ENCODE measurements at regions not wholly inside any gene's neighbourhood (a gene's known extent, or its start where the extent isn't known, plus 50 kb on each side); places are given as distances from the start of the nearest gene placed in this dataset.

DNA sequence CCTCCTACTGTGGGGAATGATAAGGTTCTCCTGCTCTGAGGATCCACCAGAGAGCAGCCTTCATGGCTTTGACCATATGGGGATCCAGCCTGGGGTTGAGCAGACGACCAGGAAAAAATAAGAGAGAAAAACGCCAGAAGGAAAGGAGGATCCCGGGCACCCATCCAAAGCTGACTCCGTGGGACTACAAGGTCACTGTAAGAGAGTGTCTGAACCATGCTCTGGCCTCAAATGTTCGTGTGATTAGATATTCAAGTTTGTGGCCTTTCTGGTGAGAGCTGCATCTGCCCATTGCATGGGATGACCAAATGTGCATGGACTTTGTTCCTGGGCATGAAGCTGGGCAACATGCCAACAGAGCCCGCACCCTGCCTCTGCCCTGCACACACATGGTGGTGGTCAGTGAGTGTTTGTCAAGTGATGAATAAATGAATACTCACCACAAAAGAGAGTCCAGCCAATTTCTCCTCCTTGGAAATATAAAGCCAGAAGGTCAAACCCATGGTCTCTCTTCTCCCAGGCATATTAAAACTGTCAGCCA lies 346.0 kb upstream of the GATB start:
- no peaks in the 10 kb centered on the region for H3K27me3 Mint-ChIP-seq
- CTCF ChIA-PET, result no interaction called here
- H3K9me3 Mint-ChIP-seq (ENCODE audit: low read depth), result no peaks in the 10 kb centered on the region
- no peak overlapping the region for H3K27ac Mint-ChIP-seq
- no peak overlapping the region for H3K4me3 Mint-ChIP-seq
- peaks cover 12% of the 10 kb centered on the region for H3K36me3 Mint-ChIP-seq
- DNase-seq, result no peak
- H3K4me1 Mint-ChIP-seq, result peaks cover 36% of the 10 kb centered on the region
- ATAC-seq, result no peak

DNA sequence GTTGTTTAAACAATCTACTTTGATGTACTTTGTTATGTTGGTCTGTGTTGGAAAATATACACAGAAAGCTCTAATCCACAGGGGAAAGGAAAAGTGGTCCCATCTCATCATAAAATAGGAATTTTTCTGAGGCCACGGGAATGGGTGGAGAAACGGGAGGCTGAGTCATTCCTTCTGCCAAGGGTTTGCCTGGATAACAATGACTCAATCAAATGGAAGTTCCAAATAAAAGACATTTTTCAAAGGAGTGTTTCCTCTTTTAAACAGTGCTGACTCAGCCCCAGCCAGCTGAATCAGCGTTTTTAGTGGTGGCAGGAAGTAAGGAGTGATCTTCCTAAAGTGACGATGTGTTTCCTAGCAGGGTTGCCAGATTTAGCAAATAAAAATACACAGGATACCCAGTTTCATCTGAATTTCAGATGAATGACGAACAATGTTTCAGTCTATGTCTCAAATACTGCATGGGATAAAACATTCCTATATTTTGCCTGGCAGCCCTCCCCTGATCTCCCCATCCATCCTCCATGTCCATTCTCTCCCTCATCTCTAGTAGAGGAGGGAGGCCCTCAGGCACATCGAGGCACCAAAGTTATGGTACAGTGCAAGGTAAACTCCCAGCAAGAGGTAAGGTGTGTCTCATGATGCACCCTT lies 345.4 kb upstream of the GATB start:
- CTCF ChIA-PET, result no interaction called here
- peaks cover 18% of the 10 kb centered on the region for H3K36me3 Mint-ChIP-seq
- H3K27me3 Mint-ChIP-seq, result no peaks in the 10 kb centered on the region
- peak overlapping the region; percentile 4 for H3K27ac Mint-ChIP-seq
- H3K4me1 Mint-ChIP-seq, result peaks cover 41% of the 10 kb centered on the region
- DNase-seq (no peak), ATAC-seq (no peak)
- no peak overlapping the region for H3K4me3 Mint-ChIP-seq
- H3K9me3 Mint-ChIP-seq (ENCODE audit: low read depth), result peaks cover 3% of the 10 kb centered on the region

DNA sequence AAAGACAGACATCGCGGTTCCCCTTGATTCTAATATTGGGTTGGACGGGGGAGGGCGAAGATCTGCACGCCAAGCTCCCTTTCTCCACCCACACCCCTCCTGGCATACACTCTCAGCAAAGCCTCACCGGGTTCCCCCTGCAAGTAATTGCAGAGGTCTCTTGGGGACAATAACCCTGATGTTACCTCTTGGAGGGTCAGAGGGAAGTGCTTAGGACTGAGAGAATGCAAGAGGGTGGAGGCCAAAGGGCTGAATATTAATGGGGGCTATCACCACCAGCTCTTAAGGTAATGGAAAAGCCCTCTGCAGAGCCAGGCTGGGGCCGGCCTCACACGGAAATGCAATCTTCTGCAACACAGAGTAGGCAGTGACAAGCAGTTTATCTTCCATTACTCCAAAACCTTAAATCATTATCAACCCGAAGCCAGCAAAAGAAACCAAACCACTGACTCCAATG lies 344.1 kb upstream of the GATB start:
- Mint-ChIP-seq H3K27ac (peak overlapping the region; percentile 24), H3K4me1 (peaks cover 49% of the 10 kb centered on the region), H3K27me3 (no peaks in the 10 kb centered on the region), H3K4me3 (no peak overlapping the region), H3K9me3 (ENCODE audit: low read depth) (peaks cover 3% of the 10 kb centered on the region), H3K36me3 (peaks cover 25% of the 10 kb centered on the region)
- CTCF ChIA-PET, result no interaction called here
- ATAC-seq, result no peak
- no peak for DNase-seq

DNA sequence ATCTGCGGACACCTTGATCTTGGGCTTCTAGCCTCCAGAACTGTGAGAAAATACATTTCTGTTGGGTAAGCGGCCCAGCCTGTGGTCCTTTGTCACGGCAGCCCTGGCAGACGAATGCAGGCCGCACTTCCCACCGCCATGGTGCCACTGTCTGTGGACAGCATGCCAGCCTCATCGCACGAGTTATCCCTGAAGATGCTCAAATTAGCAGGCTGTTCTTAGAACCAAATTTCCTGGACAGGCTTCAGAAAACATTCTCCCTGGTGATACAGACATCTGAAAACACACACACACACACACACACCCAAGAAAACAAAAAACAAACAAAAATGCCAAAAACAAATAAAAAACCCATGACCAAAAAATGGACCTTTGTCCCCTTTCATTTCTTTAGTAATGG lies 343.5 kb upstream of the GATB start:
- CTCF ChIA-PET, result no interaction called here

DNA sequence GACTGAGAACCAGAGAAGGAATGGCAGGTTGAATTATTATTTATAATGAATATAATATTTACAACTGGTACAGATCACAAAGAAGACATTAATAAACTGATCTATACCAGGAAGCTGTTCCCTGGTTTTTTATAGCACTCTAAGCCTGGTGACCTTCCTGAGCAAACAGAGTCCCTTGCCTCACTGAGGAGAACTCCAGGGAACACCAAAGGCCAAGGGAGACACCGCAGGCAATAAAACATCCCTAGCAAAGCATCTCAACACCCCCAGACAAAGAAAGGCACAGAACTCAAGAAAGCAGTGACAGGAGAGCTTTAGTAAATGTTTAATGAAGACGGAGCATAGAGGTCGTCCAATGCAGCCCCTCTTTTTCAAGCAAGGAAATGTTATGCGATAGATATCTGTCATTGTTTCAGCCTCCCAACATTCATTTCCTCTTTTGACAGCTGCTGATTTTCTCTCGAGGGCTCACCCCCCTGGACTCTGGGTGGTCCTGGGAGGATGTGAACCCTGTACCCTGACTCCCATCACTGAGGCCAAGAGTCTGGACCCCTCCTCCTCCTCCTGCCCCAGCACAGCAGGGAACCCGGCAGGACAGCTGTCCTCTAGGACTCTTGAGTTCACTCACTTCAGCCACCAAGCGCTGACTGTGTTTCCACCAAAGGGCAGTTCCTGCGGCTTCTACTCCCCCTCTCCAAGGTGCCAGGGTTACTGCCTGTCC lies 342.5 kb upstream of the GATB start:
- peaks cover 32% of the 10 kb centered on the region for H3K36me3 Mint-ChIP-seq
- H3K27ac Mint-ChIP-seq, result peak overlapping the region; percentile 20
- ATAC-seq, result no peak
- no peaks in the 10 kb centered on the region for H3K27me3 Mint-ChIP-seq
- peaks cover 3% of the 10 kb centered on the region for H3K9me3 Mint-ChIP-seq (ENCODE audit: low read depth)
- CTCF ChIA-PET, result interaction anchor here (1.1 to 2.5 kb wide), 2 partner anchors 12 to 13 kb away, joined by 3 to 10 read pairs; no protein-coding TSS in a partner anchor
- peaks cover 61% of the 10 kb centered on the region for H3K4me1 Mint-ChIP-seq
- no peak overlapping the region for H3K4me3 Mint-ChIP-seq
- DNase-seq, result no peak

More for the DNA sequence above, 343.5 kb upstream of the GATB start:
- DNase-seq (no peak), ATAC-seq (no peak)
- peaks cover 52% of the 10 kb centered on the region for H3K4me1 Mint-ChIP-seq
- no peak overlapping the region for H3K4me3 Mint-ChIP-seq
- H3K36me3 Mint-ChIP-seq, result peaks cover 26% of the 10 kb centered on the region
- H3K27ac Mint-ChIP-seq, result no peak overlapping the region
- H3K9me3 Mint-ChIP-seq (ENCODE audit: low read depth), result peaks cover 3% of the 10 kb centered on the region
- H3K27me3 Mint-ChIP-seq, result no peaks in the 10 kb centered on the region

DNA sequence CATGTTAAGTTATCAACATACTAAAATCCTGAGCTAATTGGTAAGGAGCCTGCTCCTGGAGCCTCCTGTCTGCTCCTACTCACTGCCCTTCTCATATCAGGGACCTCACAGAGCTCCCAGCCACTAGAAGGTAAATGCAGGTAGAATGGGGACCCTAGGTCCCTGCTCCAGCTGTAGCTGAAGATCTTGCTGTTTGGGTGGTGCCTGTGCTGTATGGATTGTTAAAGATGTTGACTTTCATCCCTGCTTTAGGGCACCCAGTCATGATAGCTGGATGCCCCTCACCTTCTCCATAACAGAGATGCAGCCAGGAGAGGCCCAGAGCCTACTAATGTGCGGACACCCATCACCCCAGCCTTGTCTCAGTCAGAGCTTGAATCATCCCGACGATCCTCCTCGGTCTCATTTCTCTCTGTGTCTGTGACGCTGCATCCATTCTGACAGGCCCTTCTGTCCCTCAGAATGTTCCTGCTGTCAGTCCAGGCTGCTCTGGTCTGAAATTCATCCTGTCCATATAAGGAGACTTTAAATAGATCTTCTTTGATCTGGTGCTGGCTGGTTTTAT lies 341.7 kb upstream of the GATB start:
- Mint-ChIP-seq H3K4me3 (no peak overlapping the region), H3K9me3 (ENCODE audit: low read depth) (peaks cover 3% of the 10 kb centered on the region), H3K27me3 (no peaks in the 10 kb centered on the region), H3K27ac (peak overlapping the region; percentile 100), H3K4me1 (peaks cover 63% of the 10 kb centered on the region), H3K36me3 (peaks cover 32% of the 10 kb centered on the region)
- CTCF ChIA-PET, result interaction anchor here (0.7 to 2.5 kb wide), 5 partner anchors 12 to 215 kb away, joined by 3 to 10 read pairs (median 3); no protein-coding TSS in a partner anchor
- ATAC-seq, result no peak
- no peak for DNase-seq

DNA sequence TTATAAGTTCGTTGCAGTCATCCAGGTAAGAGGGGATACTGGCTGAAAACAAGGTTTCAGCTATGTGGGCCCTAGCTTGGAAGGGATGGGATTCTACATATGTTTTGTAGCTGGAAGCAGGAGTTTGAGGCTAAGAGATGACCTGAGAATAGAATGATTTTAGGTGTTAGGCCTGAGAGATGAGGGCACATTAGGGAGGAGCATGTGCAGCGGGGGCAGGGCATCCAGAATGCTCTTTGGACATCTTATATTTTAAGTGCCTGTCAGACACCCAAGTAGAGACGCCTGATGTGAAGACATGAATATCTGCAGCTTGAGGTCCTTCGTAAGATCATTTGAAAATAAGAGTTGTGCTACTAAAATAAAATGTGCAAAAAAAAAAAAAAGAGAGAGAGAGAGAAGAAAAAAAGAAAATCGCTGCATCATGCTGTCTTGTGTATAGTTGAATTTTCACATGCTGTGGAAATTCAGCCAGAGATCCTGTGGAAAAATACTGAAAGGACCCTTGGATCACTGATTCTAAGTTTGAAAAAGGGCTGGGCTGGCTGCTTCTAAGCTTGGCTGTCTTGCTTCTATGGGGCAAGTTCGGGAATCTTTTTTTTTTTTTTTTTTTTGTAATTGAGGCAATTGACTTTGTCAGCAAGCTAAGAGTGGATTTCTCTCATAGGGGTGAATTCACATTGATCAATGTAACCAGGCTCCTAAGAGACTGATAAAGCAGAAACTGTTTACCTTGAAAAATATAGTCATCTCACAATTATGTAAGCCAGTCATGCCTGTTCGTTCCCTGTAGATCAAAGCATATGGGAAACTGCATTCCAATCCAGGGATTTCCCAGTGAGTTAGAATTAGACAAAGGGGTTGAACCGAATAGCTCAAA lies 341.0 kb upstream of the GATB start:
- peaks cover 66% of the 10 kb centered on the region for H3K4me1 Mint-ChIP-seq
- peak overlapping the region; percentile 100 for H3K27ac Mint-ChIP-seq
- ATAC-seq, result no peak
- peaks cover 32% of the 10 kb centered on the region for H3K36me3 Mint-ChIP-seq
- DNase-seq, result no peak
- no peaks in the 10 kb centered on the region for H3K27me3 Mint-ChIP-seq
- H3K4me3 Mint-ChIP-seq, result peak overlapping the region; percentile 78
- CTCF ChIA-PET, result interaction anchor here (0.7 to 2.5 kb wide), 6 partner anchors 11 to 214 kb away, joined by 3 to 10 read pairs (median 3); no protein-coding TSS in a partner anchor
- peaks cover 3% of the 10 kb centered on the region for H3K9me3 Mint-ChIP-seq (ENCODE audit: low read depth)

DNA sequence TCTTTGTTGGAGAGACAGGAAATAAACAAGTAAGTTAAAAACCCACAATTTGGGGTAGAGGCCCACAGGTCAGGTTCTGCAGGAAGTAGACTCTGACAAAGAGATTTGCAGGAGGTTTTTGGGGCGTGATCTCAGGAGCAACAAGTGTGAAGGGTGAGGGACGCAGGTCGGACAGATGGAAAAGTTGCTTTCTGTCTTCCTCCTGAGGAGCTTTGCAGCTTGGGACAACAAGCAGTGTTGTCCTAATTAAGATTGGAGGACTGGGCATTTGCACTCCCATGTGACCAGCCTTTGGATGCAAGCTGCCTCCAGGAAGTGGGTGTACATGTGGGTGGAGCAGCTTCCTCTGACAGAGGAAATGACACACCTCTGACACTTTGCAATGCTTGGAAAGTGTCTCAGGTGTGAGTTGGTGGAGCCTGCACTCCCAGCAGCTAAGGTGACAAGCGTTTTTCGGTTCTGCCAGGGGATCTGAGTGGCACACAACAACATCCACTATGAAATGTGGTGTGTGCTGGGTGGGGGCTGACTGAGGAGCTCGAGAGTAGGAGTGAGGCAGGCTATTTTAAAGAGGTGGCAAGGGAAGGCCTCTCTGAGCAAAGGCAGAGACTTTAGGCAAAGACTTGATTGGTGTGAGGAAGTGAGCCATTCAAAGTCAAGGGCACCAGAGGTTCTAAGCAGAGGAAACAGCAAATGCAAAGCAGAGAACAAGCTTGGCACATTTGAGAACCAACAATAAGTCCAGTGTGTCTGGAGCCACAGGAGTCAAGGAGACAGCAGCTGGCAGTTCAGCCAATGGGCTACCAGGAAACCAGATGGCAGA lies 339.8 kb upstream of the GATB start:
- peaks cover 3% of the 10 kb centered on the region for H3K9me3 Mint-ChIP-seq (ENCODE audit: low read depth)
- H3K27me3 Mint-ChIP-seq, result no peaks in the 10 kb centered on the region
- peak; percentile 92 for DNase-seq
- peak overlapping the region; percentile 78 for H3K4me3 Mint-ChIP-seq
- CTCF ChIA-PET, result interaction anchor here (1.1 to 2.5 kb wide), 5 partner anchors 10 to 70 kb away, joined by 3 to 10 read pairs (median 3); no protein-coding TSS in a partner anchor
- peaks cover 61% of the 10 kb centered on the region for H3K4me1 Mint-ChIP-seq
- peak; percentile 91 for ATAC-seq
- peak overlapping the region; percentile 100 for H3K27ac Mint-ChIP-seq
- H3K36me3 Mint-ChIP-seq, result peaks cover 32% of the 10 kb centered on the region

DNA sequence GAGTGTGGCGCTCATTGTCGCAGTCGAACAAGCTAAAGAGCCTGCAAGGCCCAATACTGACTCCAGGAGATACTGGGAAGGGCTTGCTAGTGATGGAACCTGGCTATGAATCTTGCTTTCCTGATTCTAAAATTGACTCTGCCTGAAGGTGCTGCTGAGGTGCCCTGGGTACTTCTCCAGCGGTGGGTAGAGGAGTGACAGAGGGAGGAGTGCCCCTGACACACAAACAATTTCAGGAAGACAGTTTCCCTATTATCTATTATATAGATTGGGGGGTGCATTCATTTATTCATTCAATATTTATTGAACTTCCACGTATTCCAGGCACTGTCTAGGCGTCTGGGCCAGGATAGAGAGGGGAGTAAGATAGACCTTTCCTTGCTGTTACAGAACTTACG lies 339.2 kb upstream of the GATB start:
- no peaks in the 10 kb centered on the region for H3K27me3 Mint-ChIP-seq
- H3K9me3 Mint-ChIP-seq (ENCODE audit: low read depth), result peaks cover 3% of the 10 kb centered on the region
- H3K4me3 Mint-ChIP-seq, result peak overlapping the region; percentile 78
- peaks cover 65% of the 10 kb centered on the region for H3K4me1 Mint-ChIP-seq
- H3K36me3 Mint-ChIP-seq, result peaks cover 29% of the 10 kb centered on the region
- DNase-seq, result no peak
- H3K27ac Mint-ChIP-seq, result peak overlapping the region; percentile 100
- CTCF ChIA-PET, result interaction anchor here (0.6 to 1.4 kb wide), 5 partner anchors 21 to 356 kb away, joined by 3 read pairs; no protein-coding TSS in a partner anchor
- ATAC-seq, result no peak

DNA sequence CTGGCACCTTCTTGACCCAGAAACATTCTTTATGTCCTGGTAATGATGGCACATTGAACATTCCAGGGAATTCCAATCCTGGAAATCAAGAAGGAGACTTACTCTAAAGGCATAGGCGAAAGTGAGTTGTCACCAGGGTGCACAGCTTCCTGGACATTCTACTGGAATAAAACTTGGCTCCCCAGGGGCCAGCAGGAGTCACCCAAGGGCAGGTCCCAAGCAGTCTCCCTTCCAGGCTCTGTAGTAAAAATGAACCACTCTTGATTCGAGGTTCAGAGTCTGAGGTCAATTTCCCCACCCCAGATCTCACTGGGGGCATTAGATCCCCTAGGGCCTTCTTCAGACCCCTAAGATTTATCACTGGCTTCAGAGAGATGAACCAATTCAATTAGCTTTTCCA lies 338.7 kb upstream of the GATB start:
- Mint-ChIP-seq H3K4me3 (no peak overlapping the region), H3K4me1 (peaks cover 65% of the 10 kb centered on the region), H3K27me3 (no peaks in the 10 kb centered on the region), H3K27ac (peak overlapping the region; percentile 100), H3K9me3 (ENCODE audit: low read depth) (peaks cover 3% of the 10 kb centered on the region), H3K36me3 (peaks cover 29% of the 10 kb centered on the region)
- CTCF ChIA-PET, result interaction anchor here (0.6 to 1.3 kb wide), 3 partner anchors 69 to 357 kb away, joined by 3 read pairs; no protein-coding TSS in a partner anchor
- no peak for DNase-seq
- ATAC-seq, result no peak

DNA sequence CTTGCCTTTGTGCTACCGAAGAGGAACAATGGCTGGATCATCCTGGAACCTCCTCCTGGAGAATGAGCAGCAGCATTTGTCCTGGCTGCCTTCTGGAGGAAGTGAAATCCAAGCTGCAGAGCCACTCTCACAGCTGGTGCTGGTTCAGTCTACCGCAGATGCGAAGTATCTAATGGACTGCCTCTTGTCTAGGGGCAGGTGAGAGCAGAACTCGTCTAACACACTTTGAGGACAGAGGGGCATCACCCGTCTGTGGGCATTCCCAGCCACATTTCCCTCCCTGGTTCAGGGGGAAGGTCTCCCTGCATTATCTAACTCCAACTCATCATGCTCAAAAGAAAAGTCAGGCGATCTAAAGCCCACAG lies 338.2 kb upstream of the GATB start:
- H3K27me3 Mint-ChIP-seq, result no peaks in the 10 kb centered on the region
- H3K4me3 Mint-ChIP-seq, result no peak overlapping the region
- peaks cover 67% of the 10 kb centered on the region for H3K4me1 Mint-ChIP-seq
- ATAC-seq, result no peak
- CTCF ChIA-PET, result interaction anchor here (0.6 kb wide), 1 partner anchor 170 kb away, joined by 3 read pairs; no protein-coding TSS in a partner anchor
- H3K9me3 Mint-ChIP-seq (ENCODE audit: low read depth), result peaks cover 3% of the 10 kb centered on the region
- DNase-seq, result no peak
- peak overlapping the region; percentile 100 for H3K27ac Mint-ChIP-seq
- H3K36me3 Mint-ChIP-seq, result peaks cover 29% of the 10 kb centered on the region

Data from activated CD8-positive, alpha-beta memory T cell treated with anti-CD3 and anti-CD28 coated beads, Interleukin-2, amount 10 ng/mL, durations not matched to agents 7 days and 5 days (primary cell).